Nephron progenitor cell (in vitro differentiated cells): ENCODE measurements at regions not wholly inside any gene's neighbourhood (a gene's known extent, or its start where the extent isn't known, plus 50 kb on each side); places are given as distances from the start of the nearest gene placed in this dataset.

Experiments
- DNase-seq: peaks from one replicate; pipeline ENCODE4 v3.0.0; 2021
- H3K27ac Mint-ChIP-seq: 2 replicates; pipeline ENCODE4 v1.8.0; 2021; ENCODE audit warnings: mild to moderate bottlenecking, moderate library complexity, mixed read lengths
- H3K27me3 Mint-ChIP-seq: 2 replicates; pipeline ENCODE4 v1.8.0; 2021; ENCODE audit warnings: mild to moderate bottlenecking, low read depth, mixed read lengths; ENCODE audit not compliant: poor library complexity
- H3K36me3 Mint-ChIP-seq: 2 replicates; pipeline ENCODE4 v1.8.0; 2021; ENCODE audit warnings: low read depth, mixed read lengths
- H3K4me1 Mint-ChIP-seq: 2 replicates; pipeline ENCODE4 v1.8.0; 2021; ENCODE audit warnings: mixed read lengths
- H3K4me3 Mint-ChIP-seq: 2 replicates; pipeline ENCODE4 v1.8.0; 2021; ENCODE audit warnings: mild to moderate bottlenecking, moderate library complexity, mixed read lengths
- H3K9me3 Mint-ChIP-seq: 2 replicates; pipeline ENCODE4 v1.8.0; 2021; ENCODE audit warnings: mild to moderate bottlenecking, moderate library complexity, mixed read lengths
- TF ChIP-seq, protein P1 (sequence below): fragments of 200-600 bp; sonication (generic); IDR thresholded peaks from 2 replicates; pipeline ENCODE4 v1.5.0; 2021; ENCODE audit warnings: antibody characterized with exemption

DNA sequence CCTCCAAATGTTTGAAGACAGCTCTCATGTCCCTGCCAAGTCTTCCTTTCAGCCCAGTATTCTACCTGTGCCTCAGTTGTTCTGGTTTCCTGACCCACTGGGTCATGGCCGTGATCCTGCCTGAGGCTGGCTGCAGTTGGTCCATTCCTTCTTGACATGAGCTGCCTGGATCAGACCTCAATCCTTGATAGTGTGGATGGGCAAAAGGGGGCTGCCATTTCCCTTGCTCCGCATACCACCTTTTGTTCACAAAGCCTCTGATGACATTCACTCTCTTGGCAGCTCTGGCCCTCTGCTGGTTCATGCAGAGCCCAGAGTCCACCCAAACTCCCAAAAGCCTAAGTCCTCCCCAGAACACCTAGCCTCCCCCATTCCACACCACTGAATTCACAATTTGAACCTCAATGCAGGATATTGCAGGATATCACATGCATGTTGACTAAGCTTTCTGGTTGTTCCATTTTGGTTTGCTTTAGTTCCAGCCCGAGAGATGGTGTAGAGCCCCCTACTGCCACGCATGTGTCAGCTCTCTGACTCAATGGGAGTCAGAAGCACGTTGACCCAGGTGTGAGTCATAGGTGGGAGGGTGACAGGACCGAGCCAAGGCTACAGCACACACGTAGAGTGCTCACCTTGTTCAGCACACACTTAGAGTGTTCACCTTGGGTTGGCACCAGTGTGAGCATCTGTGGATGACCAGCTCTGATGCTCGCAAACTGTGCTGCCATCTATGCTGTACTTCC is 137.2 kb downstream of the MTX3 start:
- H3K4me1 Mint-ChIP-seq, result peaks cover 23% of the 10 kb centered on the region
- peaks cover 11% of the 10 kb centered on the region for H3K27me3 Mint-ChIP-seq
- H3K4me3 Mint-ChIP-seq, result no peak overlapping the region
- TF ChIP-seq, protein P1, sequence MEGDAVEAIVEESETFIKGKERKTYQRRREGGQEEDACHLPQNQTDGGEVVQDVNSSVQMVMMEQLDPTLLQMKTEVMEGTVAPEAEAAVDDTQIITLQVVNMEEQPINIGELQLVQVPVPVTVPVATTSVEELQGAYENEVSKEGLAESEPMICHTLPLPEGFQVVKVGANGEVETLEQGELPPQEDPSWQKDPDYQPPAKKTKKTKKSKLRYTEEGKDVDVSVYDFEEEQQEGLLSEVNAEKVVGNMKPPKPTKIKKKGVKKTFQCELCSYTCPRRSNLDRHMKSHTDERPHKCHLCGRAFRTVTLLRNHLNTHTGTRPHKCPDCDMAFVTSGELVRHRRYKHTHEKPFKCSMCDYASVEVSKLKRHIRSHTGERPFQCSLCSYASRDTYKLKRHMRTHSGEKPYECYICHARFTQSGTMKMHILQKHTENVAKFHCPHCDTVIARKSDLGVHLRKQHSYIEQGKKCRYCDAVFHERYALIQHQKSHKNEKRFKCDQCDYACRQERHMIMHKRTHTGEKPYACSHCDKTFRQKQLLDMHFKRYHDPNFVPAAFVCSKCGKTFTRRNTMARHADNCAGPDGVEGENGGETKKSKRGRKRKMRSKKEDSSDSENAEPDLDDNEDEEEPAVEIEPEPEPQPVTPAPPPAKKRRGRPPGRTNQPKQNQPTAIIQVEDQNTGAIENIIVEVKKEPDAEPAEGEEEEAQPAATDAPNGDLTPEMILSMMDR, result no peak
- DNase-seq, result no peak
- H3K27ac Mint-ChIP-seq, result no peak overlapping the region
- H3K36me3 Mint-ChIP-seq, result no peaks in the 10 kb centered on the region
- no peaks in the 10 kb centered on the region for H3K9me3 Mint-ChIP-seq

DNA sequence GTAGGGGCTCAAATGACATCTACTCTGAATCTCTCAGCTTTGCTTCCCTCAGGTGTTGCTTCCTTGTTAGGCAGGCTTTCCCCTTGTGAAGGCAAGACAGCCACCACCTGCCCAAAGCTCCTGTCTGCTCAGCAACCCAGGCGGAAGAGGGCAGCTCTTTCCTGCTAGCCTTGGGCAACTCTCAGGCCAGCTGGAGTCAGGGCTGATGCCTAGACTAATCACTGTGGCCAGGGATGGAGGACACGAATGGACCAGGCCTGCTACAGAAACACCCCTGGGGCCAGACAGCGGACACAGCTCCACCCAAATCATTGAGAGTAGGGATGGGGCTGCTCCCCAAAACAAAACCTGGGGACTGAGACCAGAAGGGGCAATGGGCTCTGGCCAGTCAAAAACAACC is 138.0 kb downstream of the MTX3 start:
- H3K27me3 Mint-ChIP-seq, result peaks cover 5% of the 10 kb centered on the region
- no peaks in the 10 kb centered on the region for H3K36me3 Mint-ChIP-seq
- peaks cover 23% of the 10 kb centered on the region for H3K4me1 Mint-ChIP-seq
- H3K4me3 Mint-ChIP-seq, result no peak overlapping the region
- no peaks in the 10 kb centered on the region for H3K9me3 Mint-ChIP-seq
- DNase-seq, result no peak
- TF ChIP-seq, protein P1, result no peak
- H3K27ac Mint-ChIP-seq, result no peak overlapping the region

DNA sequence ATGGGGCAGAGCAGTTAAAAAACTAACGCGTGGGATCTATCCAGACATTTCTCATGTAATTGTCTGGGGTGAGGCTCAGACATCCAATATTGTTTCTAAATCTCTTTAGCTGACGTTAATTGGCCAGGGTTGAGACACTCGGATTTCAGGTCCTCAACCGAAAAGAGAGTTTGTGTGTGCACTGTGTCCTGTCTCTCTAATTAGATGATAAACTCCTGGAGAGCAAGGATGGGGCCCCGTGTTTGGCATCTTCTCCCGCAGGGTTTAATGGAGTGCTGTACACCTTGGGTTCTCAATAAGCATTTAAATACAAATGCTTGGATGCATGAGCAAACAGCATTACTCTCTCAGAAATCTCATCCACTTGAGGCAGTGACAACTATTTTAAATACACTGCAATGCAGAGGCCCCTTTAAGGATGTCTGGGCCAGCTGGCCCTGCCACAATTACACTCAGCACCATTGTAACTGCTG is 139.6 kb downstream of the MTX3 start:
- H3K27ac Mint-ChIP-seq, result no peak overlapping the region
- H3K27me3 Mint-ChIP-seq, result peaks cover 10% of the 10 kb centered on the region
- H3K4me1 Mint-ChIP-seq, result peaks cover 23% of the 10 kb centered on the region
- no peak for DNase-seq
- no peak overlapping the region for H3K4me3 Mint-ChIP-seq
- TF ChIP-seq, protein P1, result no peak
- no peaks in the 10 kb centered on the region for H3K36me3 Mint-ChIP-seq
- no peaks in the 10 kb centered on the region for H3K9me3 Mint-ChIP-seq

DNA sequence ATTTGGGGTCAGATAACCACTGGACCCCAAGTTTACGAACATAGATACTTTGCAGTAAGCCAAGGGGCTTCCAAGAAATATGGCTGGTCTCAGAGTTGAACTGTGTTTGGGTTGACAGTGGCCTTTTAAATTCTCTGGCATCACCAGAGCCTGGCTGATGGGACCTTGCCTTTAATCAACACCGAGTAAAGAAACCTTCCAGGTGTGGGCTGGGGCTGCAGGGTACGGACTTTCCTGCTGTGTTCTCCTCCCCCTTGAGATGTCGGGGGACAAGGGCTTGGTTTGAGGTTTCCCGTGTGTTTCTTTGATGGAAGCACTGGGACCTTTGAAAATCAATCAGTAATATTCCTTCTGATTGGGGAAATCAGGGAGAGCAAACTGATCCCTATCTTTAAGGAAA is 140.1 kb downstream of the MTX3 start:
- Mint-ChIP-seq H3K4me1 (peaks cover 23% of the 10 kb centered on the region), H3K9me3 (no peaks in the 10 kb centered on the region), H3K27ac (no peak overlapping the region), H3K4me3 (no peak overlapping the region), H3K27me3 (peaks cover 10% of the 10 kb centered on the region), H3K36me3 (no peaks in the 10 kb centered on the region)
- no peak for DNase-seq
- TF ChIP-seq, protein P1, result no peak

DNA sequence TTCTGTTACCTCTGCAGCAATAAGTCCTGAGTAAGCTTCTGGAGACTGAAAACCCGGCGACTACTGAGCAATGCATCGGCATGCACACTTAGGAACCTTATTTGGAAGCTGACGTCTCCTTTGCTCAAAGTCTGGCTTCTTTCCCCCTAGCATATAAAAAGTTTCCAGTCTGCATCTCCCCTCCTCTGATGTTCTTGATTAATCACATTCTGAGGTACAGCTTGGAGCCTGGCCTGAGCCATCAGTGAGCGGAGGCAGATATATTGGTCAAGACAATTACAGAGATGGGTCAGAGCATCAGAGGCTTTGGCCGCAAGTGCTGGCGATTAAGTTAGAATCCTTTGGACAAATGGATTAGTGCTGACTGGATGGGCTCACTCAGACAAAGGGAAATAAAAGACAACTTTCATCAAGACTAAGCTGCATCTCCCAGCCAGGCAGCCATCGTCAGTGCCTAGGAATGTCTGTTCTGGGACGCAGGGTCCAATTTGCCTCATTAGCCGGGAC is 140.7 kb downstream of the MTX3 start:
- H3K4me1 Mint-ChIP-seq, result peaks cover 23% of the 10 kb centered on the region
- no peak overlapping the region for H3K4me3 Mint-ChIP-seq
- no peak for DNase-seq
- H3K9me3 Mint-ChIP-seq, result no peaks in the 10 kb centered on the region
- TF ChIP-seq, protein P1, result no peak
- H3K27me3 Mint-ChIP-seq, result peaks cover 10% of the 10 kb centered on the region
- H3K36me3 Mint-ChIP-seq, result no peaks in the 10 kb centered on the region
- H3K27ac Mint-ChIP-seq, result no peak overlapping the region
